ENCODE measurements at regions not wholly inside any gene's neighbourhood (a gene's known extent, or its start where the extent isn't known, plus 50 kb on each side); places are given as distances from the start of the nearest gene placed in this dataset.

DNA sequence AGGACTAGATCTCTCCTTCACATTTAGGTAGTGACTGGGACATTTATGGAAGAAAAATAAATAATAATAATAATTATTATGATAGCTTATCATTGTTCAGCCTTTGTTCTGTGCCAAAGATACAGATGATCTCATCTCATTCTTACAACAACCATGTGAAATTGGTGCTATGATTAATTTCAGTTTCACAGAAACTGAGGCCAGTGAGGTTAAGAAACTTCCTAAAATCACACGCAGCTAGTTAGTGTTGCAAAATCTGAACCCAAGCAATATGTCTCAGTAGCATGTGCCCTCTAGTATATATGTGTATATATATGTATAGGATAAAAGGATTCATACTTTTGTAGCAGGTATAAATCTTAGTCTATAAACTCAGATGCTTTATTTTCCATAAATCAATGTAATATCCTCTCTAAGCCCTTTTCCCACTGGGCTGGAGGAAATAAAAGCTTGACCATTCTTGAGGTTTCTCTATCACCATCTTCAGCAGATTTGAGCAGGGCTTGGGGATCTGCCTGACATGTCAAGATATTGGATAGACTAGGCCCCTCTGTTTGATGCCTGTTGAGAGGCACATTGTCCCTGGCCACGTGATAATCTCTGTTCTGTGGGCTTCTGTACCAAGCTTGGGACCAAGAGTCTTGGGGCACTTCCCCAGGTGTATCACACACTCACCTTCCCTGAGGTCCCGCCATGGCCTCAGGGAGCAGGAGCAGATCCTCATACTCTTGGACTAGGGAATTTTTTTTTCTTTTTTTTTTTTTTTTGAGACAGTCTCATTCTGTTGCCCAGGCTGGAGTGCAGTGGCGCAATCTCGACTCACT, 172.6 kb upstream of the NRP1 start:
- no peak overlapping the region for H3K4me3 ChIP-seq (ENCODE audit: low read depth, low read length)
- no peak overlapping the region for H3K18ac ChIP-seq (ENCODE audit: low read length)
- no peaks in the 10 kb centered on the region for H3K27me3 ChIP-seq (ENCODE audit: insufficient read depth, low read length)
- H3K79me1 ChIP-seq (ENCODE audit: low read length) = peaks cover 11% of the 10 kb centered on the region
- H4K8ac ChIP-seq (ENCODE audit: low read depth, low read length) = no peak overlapping the region
- DNase-seq = peak; percentile 58 to 76
- H3K4me1 ChIP-seq (ENCODE audit: control insufficient read depth in 1 of 2, insufficient read depth in 2 of 2, low read length in 2 of 2) = peaks cover 0 to 8% of the 10 kb centered on the region in 2 experiments
- WGBS (ENCODE audit: extremely low coverage, insufficient coverage, insufficient read length) = no CpG with 5 or more reads among the region's 5 CpGs
- H3K79me2 ChIP-seq (ENCODE audit: control insufficient read depth, insufficient read depth, low read length, poor library complexity) = no peaks in the 10 kb centered on the region
- peak overlapping the region; percentile 3 for H2BK120ac ChIP-seq (ENCODE audit: insufficient read depth, low read length, poor library complexity)
- H3K27ac ChIP-seq (ENCODE audit: low read depth, low read length) = no peak overlapping the region
- H4K91ac ChIP-seq (ENCODE audit: low read depth, low read length) = peak overlapping the region; percentile 11
- no peak overlapping the region for H3K4me2 ChIP-seq (ENCODE audit: low read length)
- H2AFZ ChIP-seq (ENCODE audit: insufficient read depth, low read length, poor library complexity) = no peak overlapping the region
- H3K23ac ChIP-seq (ENCODE audit: low read length) = no peak overlapping the region
- H3K36me3 ChIP-seq (ENCODE audit: control insufficient read depth in 1 of 2, insufficient read depth in 2 of 2, low read length in 2 of 2) = no peaks in the 10 kb centered on the region
- H3K9ac ChIP-seq (ENCODE audit: low read length) = no peak overlapping the region
- H2BK12ac ChIP-seq (ENCODE audit: low read length) = peak overlapping the region; percentile 8
- H3K9me3 ChIP-seq (ENCODE audit: insufficient read depth, low read depth, low read length) = no peaks in the 10 kb centered on the region
- H3K4ac ChIP-seq (ENCODE audit: low read depth, low read length) = no peak overlapping the region
- H3K14ac ChIP-seq (ENCODE audit: low read length) = peak overlapping the region; percentile 1
- peak overlapping the region; percentile 77 for H2AK5ac ChIP-seq (ENCODE audit: low read length)
- no peak overlapping the region for H4K12ac ChIP-seq (ENCODE audit: low read depth, low read length)
- no peak overlapping the region for H2BK5ac ChIP-seq (ENCODE audit: low read depth, low read length, poor library complexity)

DNA sequence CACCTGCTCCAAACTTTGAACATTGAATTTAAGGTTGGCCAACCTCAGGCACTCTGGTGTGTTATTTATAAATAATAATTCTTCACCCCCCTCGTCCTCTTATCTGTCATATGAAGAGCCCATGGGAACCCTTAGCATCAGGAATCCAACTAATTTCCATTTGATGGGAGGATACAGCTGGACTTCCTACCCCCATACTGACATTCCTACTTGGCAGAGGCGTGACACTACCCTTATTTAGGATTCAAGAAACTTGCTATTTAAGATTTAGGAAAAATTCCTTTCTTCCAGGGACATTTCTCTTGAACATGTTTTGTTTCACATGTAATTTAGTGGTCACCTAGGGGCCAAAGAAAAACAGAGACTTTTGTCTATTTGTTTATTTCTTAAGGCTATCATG, 171.9 kb upstream of the NRP1 start:
- Histone ChIP-seq H2BK12ac (ENCODE audit: low read length) (no peak overlapping the region), H4K91ac (ENCODE audit: low read depth, low read length) (no peak overlapping the region), H3K18ac (ENCODE audit: low read length) (no peak overlapping the region), H3K27me3 (ENCODE audit: insufficient read depth, low read length) (no peaks in the 10 kb centered on the region), H3K14ac (ENCODE audit: low read length) (no peak overlapping the region), H3K4me2 (ENCODE audit: low read length) (no peak overlapping the region), H2AFZ (ENCODE audit: insufficient read depth, low read length, poor library complexity) (no peak overlapping the region), H3K79me1 (ENCODE audit: low read length) (peaks cover 11% of the 10 kb centered on the region), H3K9me3 (ENCODE audit: insufficient read depth, low read depth, low read length) (no peaks in the 10 kb centered on the region), H3K9ac (ENCODE audit: low read length) (no peak overlapping the region), H3K36me3 (ENCODE audit: control insufficient read depth in 1 of 2, insufficient read depth in 2 of 2, low read length in 2 of 2) (no peaks in the 10 kb centered on the region), H3K27ac (ENCODE audit: low read depth, low read length) (no peak overlapping the region), H3K4ac (ENCODE audit: low read depth, low read length) (no peak overlapping the region), H4K8ac (ENCODE audit: low read depth, low read length) (no peak overlapping the region), H3K79me2 (ENCODE audit: control insufficient read depth, insufficient read depth, low read length, poor library complexity) (no peaks in the 10 kb centered on the region), H2BK120ac (ENCODE audit: insufficient read depth, low read length, poor library complexity) (no peak overlapping the region), H3K4me3 (ENCODE audit: low read depth, low read length) (no peak overlapping the region), H3K4me1 (ENCODE audit: control insufficient read depth in 1 of 2, insufficient read depth in 2 of 2, low read length in 2 of 2) (peaks cover 0 to 8% of the 10 kb centered on the region in 2 experiments), H2AK5ac (ENCODE audit: low read length) (no peak overlapping the region), H4K12ac (ENCODE audit: low read depth, low read length) (no peak overlapping the region), H2BK5ac (ENCODE audit: low read depth, low read length, poor library complexity) (no peak overlapping the region), H3K23ac (ENCODE audit: low read length) (no peak overlapping the region)
- WGBS (ENCODE audit: extremely low coverage, insufficient coverage, insufficient read length) = no CpG with 5 or more reads among the region's 2 CpGs
- DNase-seq = peak; percentile 60 to 93

DNA sequence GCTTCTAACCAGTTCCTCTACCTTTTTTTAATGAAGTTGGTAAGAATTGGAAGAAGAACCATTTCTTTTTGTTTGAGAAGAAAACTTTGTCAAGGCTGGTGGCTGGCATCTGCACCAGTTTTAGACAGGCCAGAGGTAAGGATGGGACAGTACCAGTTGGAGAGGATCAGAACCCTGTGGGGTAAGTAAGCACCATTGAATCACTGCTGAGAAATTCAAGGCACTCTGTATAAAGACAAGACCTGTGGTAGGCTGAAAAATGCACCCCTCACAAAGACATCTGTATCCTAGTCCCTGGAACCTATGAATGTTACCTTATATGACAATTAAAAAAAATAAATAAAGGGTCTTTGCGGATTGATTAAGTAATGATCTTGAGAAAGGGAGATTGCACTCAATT, 166.7 kb upstream of the NRP1 start:
- no CpG with 5 or more reads among the region's 1 CpG for WGBS (ENCODE audit: extremely low coverage, insufficient coverage, insufficient read length)
- H2BK120ac ChIP-seq (ENCODE audit: insufficient read depth, low read length, poor library complexity) = no peak overlapping the region
- H3K79me1 ChIP-seq (ENCODE audit: low read length) = peaks cover 2% of the 10 kb centered on the region
- no peak overlapping the region for H3K23ac ChIP-seq (ENCODE audit: low read length)
- H3K4ac ChIP-seq (ENCODE audit: low read depth, low read length) = no peak overlapping the region
- no peak overlapping the region for H2AFZ ChIP-seq (ENCODE audit: insufficient read depth, low read length, poor library complexity)
- H4K8ac ChIP-seq (ENCODE audit: low read depth, low read length) = no peak overlapping the region
- no peaks in the 10 kb centered on the region for H3K9me3 ChIP-seq (ENCODE audit: insufficient read depth, low read depth, low read length)
- no peak overlapping the region for H3K27ac ChIP-seq (ENCODE audit: low read depth, low read length)
- H3K9ac ChIP-seq (ENCODE audit: low read length) = no peak overlapping the region
- H3K4me3 ChIP-seq (ENCODE audit: low read depth, low read length) = no peak overlapping the region
- H3K4me2 ChIP-seq (ENCODE audit: low read length) = no peak overlapping the region
- no peak overlapping the region for H3K18ac ChIP-seq (ENCODE audit: low read length)
- peak; percentile 19 to 71 for DNase-seq
- no peak overlapping the region for H2BK12ac ChIP-seq (ENCODE audit: low read length)
- H3K14ac ChIP-seq (ENCODE audit: low read length) = no peak overlapping the region
- H2AK5ac ChIP-seq (ENCODE audit: low read length) = no peak overlapping the region
- no peaks in the 10 kb centered on the region for H3K79me2 ChIP-seq (ENCODE audit: control insufficient read depth, insufficient read depth, low read length, poor library complexity)
- no peaks in the 10 kb centered on the region for H3K36me3 ChIP-seq (ENCODE audit: control insufficient read depth in 1 of 2, insufficient read depth in 2 of 2, low read length in 2 of 2)
- no peak overlapping the region for H4K91ac ChIP-seq (ENCODE audit: low read depth, low read length)
- H3K4me1 ChIP-seq (ENCODE audit: control insufficient read depth in 1 of 2, insufficient read depth in 2 of 2, low read length in 2 of 2) = peaks cover 2 to 4% of the 10 kb centered on the region in 2 experiments
- no peaks in the 10 kb centered on the region for H3K27me3 ChIP-seq (ENCODE audit: insufficient read depth, low read length)
- no peak overlapping the region for H4K12ac ChIP-seq (ENCODE audit: low read depth, low read length)
- no peak overlapping the region for H2BK5ac ChIP-seq (ENCODE audit: low read depth, low read length, poor library complexity)

DNA sequence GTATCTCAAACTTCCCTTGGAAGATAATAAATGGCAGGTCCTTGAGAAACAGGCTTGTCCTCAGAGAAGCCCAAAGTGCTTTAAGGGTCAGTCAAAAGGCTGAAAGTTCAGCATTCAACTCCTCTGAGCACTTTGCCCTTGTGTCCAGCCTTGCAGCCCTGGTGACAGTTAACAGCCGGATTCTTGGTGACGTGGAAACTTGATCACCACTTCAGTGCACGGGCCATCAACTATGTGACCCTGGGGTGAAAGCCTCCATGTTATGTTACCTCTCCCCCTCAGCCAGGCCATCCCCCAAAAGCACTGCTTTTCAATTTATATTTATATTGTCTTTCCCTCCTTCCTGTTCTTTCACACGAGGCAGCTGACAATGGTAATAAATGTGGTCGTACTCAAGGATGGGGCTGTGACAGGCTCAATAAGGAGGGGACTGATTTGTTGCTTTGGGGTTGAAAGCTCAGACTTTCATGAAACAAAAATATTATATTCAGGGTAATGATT, 164.0 kb upstream of the NRP1 start:
- no peaks in the 10 kb centered on the region for H3K36me3 ChIP-seq (ENCODE audit: control insufficient read depth in 1 of 2, insufficient read depth in 2 of 2, low read length in 2 of 2)
- H3K27ac ChIP-seq (ENCODE audit: low read depth, low read length) = peak overlapping the region; percentile 48
- no peak overlapping the region for H2AFZ ChIP-seq (ENCODE audit: insufficient read depth, low read length, poor library complexity)
- no peak overlapping the region for H2BK5ac ChIP-seq (ENCODE audit: low read depth, low read length, poor library complexity)
- H3K4me1 ChIP-seq (ENCODE audit: control insufficient read depth in 1 of 2, insufficient read depth in 2 of 2, low read length in 2 of 2) = peaks cover 2 to 4% of the 10 kb centered on the region in 2 experiments
- no peak overlapping the region for H3K4me3 ChIP-seq (ENCODE audit: low read depth, low read length)
- no peak overlapping the region for H3K23ac ChIP-seq (ENCODE audit: low read length)
- H4K91ac ChIP-seq (ENCODE audit: low read depth, low read length) = no peak overlapping the region
- no peak overlapping the region for H3K4me2 ChIP-seq (ENCODE audit: low read length)
- no peak overlapping the region for H4K8ac ChIP-seq (ENCODE audit: low read depth, low read length)
- no peak overlapping the region for H2BK12ac ChIP-seq (ENCODE audit: low read length)
- H3K9me3 ChIP-seq (ENCODE audit: insufficient read depth, low read depth, low read length) = no peaks in the 10 kb centered on the region
- peaks cover 2% of the 10 kb centered on the region for H3K79me1 ChIP-seq (ENCODE audit: low read length)
- H2AK5ac ChIP-seq (ENCODE audit: low read length) = no peak overlapping the region
- WGBS (ENCODE audit: extremely low coverage, insufficient coverage, insufficient read length) = no CpG with 5 or more reads among the region's 5 CpGs
- H3K79me2 ChIP-seq (ENCODE audit: control insufficient read depth, insufficient read depth, low read length, poor library complexity) = no peaks in the 10 kb centered on the region
- H2BK120ac ChIP-seq (ENCODE audit: insufficient read depth, low read length, poor library complexity) = no peak overlapping the region
- no peak overlapping the region for H4K12ac ChIP-seq (ENCODE audit: low read depth, low read length)
- no peak overlapping the region for H3K14ac ChIP-seq (ENCODE audit: low read length)
- no peak overlapping the region for H3K4ac ChIP-seq (ENCODE audit: low read depth, low read length)
- peak; percentile 61 to 87 for DNase-seq
- no peak overlapping the region for H3K9ac ChIP-seq (ENCODE audit: low read length)
- H3K27me3 ChIP-seq (ENCODE audit: insufficient read depth, low read length) = no peaks in the 10 kb centered on the region
- no peak overlapping the region for H3K18ac ChIP-seq (ENCODE audit: low read length)

Measured in trophoblast cell (in vitro differentiated cells and primary cell).